Memory B cell (primary cell): ENCODE measurements at regions not wholly inside any gene's neighbourhood (a gene's known extent, or its start where the extent isn't known, plus 50 kb on each side); places are given as distances from the start of the nearest gene placed in this dataset.
A peak's percentile ranks its signal among the peaks of the same experiment; 100 is the strongest.

Experiments
- ATAC-seq: fragments of 150-1000 bp; cut with Tn5 transposase; 2 replicates; pipeline ENCODE4 v1.10.0; 2021; ENCODE audit warnings: low read depth, mild to moderate bottlenecking, moderate library complexity
- DNase-seq, 2 donors: peaks; one replicate each; pipeline ENCODE4 v3.0.0; 2022; ENCODE audit warnings: low spot score in 2 of 2
- H3K27ac Mint-ChIP-seq: one replicate; pipeline ENCODE4 v1.8.0; 2022; ENCODE audit warnings: mild to moderate bottlenecking, moderate library complexity, mixed read lengths
- H3K27me3 Mint-ChIP-seq: one replicate; pipeline ENCODE4 v1.8.0; 2022; ENCODE audit warnings: mixed read lengths
- H3K36me3 Mint-ChIP-seq: one replicate; pipeline ENCODE4 v1.8.0; 2022; ENCODE audit warnings: mild to moderate bottlenecking, mixed read lengths
- H3K4me1 Mint-ChIP-seq: one replicate; pipeline ENCODE4 v1.8.0; 2022; ENCODE audit warnings: mixed read lengths
- H3K4me3 Mint-ChIP-seq: one replicate; pipeline ENCODE4 v1.8.0; 2022; ENCODE audit warnings: mild to moderate bottlenecking, moderate library complexity, mixed read lengths
- H3K9me3 Mint-ChIP-seq: one replicate; pipeline ENCODE4 v1.8.0; 2022; ENCODE audit warnings: mixed read lengths

GRCh38 chr6:1538369-1538768, 71.3 kb upstream of the FOXC1 start:
- H3K36me3 Mint-ChIP-seq, result no peaks in the 10 kb centered on the region
- H3K27ac Mint-ChIP-seq, result no peak overlapping the region
- ATAC-seq (no peak), DNase-seq (no peak)
- peaks cover 2% of the 10 kb centered on the region for H3K9me3 Mint-ChIP-seq
- H3K27me3 Mint-ChIP-seq, result no peaks in the 10 kb centered on the region
- no peaks in the 10 kb centered on the region for H3K4me1 Mint-ChIP-seq
- no peak overlapping the region for H3K4me3 Mint-ChIP-seq

GRCh38 chr6:1538810-1539478, 70.8 kb upstream of the FOXC1 start:
- Mint-ChIP-seq H3K27ac (no peak overlapping the region), H3K9me3 (peaks cover 4% of the 10 kb centered on the region), H3K4me3 (no peak overlapping the region), H3K27me3 (peaks cover 2% of the 10 kb centered on the region), H3K4me1 (no peaks in the 10 kb centered on the region), H3K36me3 (no peaks in the 10 kb centered on the region)
- ATAC-seq (no peak), DNase-seq (no peak)

GRCh38 chr6:1540864-1541521, 68.7 kb upstream of the FOXC1 start:
- H3K27ac Mint-ChIP-seq, result no peak overlapping the region
- H3K9me3 Mint-ChIP-seq, result peaks cover 6% of the 10 kb centered on the region
- H3K27me3 Mint-ChIP-seq, result peaks cover 6% of the 10 kb centered on the region
- H3K4me1 Mint-ChIP-seq, result no peaks in the 10 kb centered on the region
- H3K36me3 Mint-ChIP-seq, result no peaks in the 10 kb centered on the region
- H3K4me3 Mint-ChIP-seq, result no peak overlapping the region
- ATAC-seq (no peak), DNase-seq (no peak)

- Mint-ChIP-seq H3K36me3 (no peaks in the 10 kb centered on the region), H3K27me3 (peaks cover 6% of the 10 kb centered on the region), H3K4me1 (no peaks in the 10 kb centered on the region), H3K27ac (no peak overlapping the region), H3K9me3 (peaks cover 6% of the 10 kb centered on the region), H3K4me3 (no peak overlapping the region)
- ATAC-seq (no peak), DNase-seq (no peak)
Measured at GRCh38 chr6:1542335-1542734, 67.4 kb upstream of the FOXC1 start.

GRCh38 chr6:1542764-1543163, 67.0 kb upstream of the FOXC1 start:
- ATAC-seq (no peak), DNase-seq (no peak)
- Mint-ChIP-seq H3K4me1 (no peaks in the 10 kb centered on the region), H3K9me3 (peaks cover 6% of the 10 kb centered on the region), H3K27me3 (peaks cover 8% of the 10 kb centered on the region), H3K36me3 (no peaks in the 10 kb centered on the region), H3K4me3 (no peak overlapping the region), H3K27ac (no peak overlapping the region)

- DNase-seq, result no peak
- Mint-ChIP-seq H3K27me3 (peaks cover 11% of the 10 kb centered on the region), H3K27ac (no peak overlapping the region), H3K36me3 (no peaks in the 10 kb centered on the region), H3K4me1 (no peaks in the 10 kb centered on the region), H3K9me3 (peaks cover 6% of the 10 kb centered on the region), H3K4me3 (no peak overlapping the region)
- ATAC-seq, result no peak
Measured at GRCh38 chr6:1544000-1544399, 65.7 kb upstream of the FOXC1 start.

GRCh38 chr6:1544603-1545002, 65.1 kb upstream of the FOXC1 start:
- Mint-ChIP-seq H3K4me3 (no peak overlapping the region), H3K4me1 (no peaks in the 10 kb centered on the region), H3K27me3 (peaks cover 12% of the 10 kb centered on the region), H3K27ac (no peak overlapping the region), H3K9me3 (peaks cover 6% of the 10 kb centered on the region), H3K36me3 (no peaks in the 10 kb centered on the region)
- DNase-seq, result no peak
- no peak for ATAC-seq

GRCh38 chr6:1545654-1546053, 64.1 kb upstream of the FOXC1 start:
- no peaks in the 10 kb centered on the region for H3K4me1 Mint-ChIP-seq
- no peak overlapping the region for H3K27ac Mint-ChIP-seq
- DNase-seq (no peak), ATAC-seq (no peak)
- H3K4me3 Mint-ChIP-seq, result no peak overlapping the region
- no peaks in the 10 kb centered on the region for H3K36me3 Mint-ChIP-seq
- H3K9me3 Mint-ChIP-seq, result peaks cover 6% of the 10 kb centered on the region
- H3K27me3 Mint-ChIP-seq, result peaks cover 12% of the 10 kb centered on the region

GRCh38 chr6:1547785-1548184, 61.9 kb upstream of the FOXC1 start:
- Mint-ChIP-seq H3K27ac (no peak overlapping the region), H3K4me1 (no peaks in the 10 kb centered on the region), H3K4me3 (no peak overlapping the region), H3K36me3 (no peaks in the 10 kb centered on the region), H3K9me3 (peaks cover 5% of the 10 kb centered on the region), H3K27me3 (peaks cover 13% of the 10 kb centered on the region)
- DNase-seq (no peak), ATAC-seq (no peak)

GRCh38 chr6:1551249-1551648, 58.5 kb upstream of the FOXC1 start:
- DNase-seq (no peak), ATAC-seq (no peak)
- Mint-ChIP-seq H3K9me3 (peaks cover 5% of the 10 kb centered on the region), H3K36me3 (no peaks in the 10 kb centered on the region), H3K27ac (no peak overlapping the region), H3K27me3 (peaks cover 15% of the 10 kb centered on the region), H3K4me1 (peaks cover 4% of the 10 kb centered on the region), H3K4me3 (no peak overlapping the region)

GRCh38 chr6:1552296-1552761, 57.4 kb upstream of the FOXC1 start:
- ATAC-seq (no peak), DNase-seq (no peak)
- Mint-ChIP-seq H3K9me3 (peaks cover 5% of the 10 kb centered on the region), H3K4me1 (peaks cover 4% of the 10 kb centered on the region), H3K27ac (no peak overlapping the region), H3K4me3 (no peak overlapping the region), H3K36me3 (no peaks in the 10 kb centered on the region), H3K27me3 (peaks cover 21% of the 10 kb centered on the region)

GRCh38 chr6:1553562-1554083, 56.1 kb upstream of the FOXC1 start:
- Mint-ChIP-seq H3K27me3 (peaks cover 16% of the 10 kb centered on the region), H3K27ac (no peak overlapping the region), H3K4me1 (peaks cover 4% of the 10 kb centered on the region), H3K9me3 (peaks cover 5% of the 10 kb centered on the region), H3K36me3 (no peaks in the 10 kb centered on the region), H3K4me3 (no peak overlapping the region)
- ATAC-seq (no peak), DNase-seq (no peak)

- DNase-seq, result no peak
- Mint-ChIP-seq H3K27me3 (peaks cover 16% of the 10 kb centered on the region), H3K36me3 (no peaks in the 10 kb centered on the region), H3K27ac (peak overlapping the region; percentile 29), H3K4me3 (peak overlapping the region; percentile 83), H3K9me3 (peaks cover 5% of the 10 kb centered on the region), H3K4me1 (peaks cover 4% of the 10 kb centered on the region)
- peak; percentile 27 for ATAC-seq
Measured at GRCh38 chr6:1554141-1554475, 55.6 kb upstream of the FOXC1 start.

- peaks cover 15% of the 10 kb centered on the region for H3K27me3 Mint-ChIP-seq
- ATAC-seq (peak; percentile 70), DNase-seq (peak; percentile 14 to 32)
- H3K36me3 Mint-ChIP-seq, result no peaks in the 10 kb centered on the region
- peak overlapping the region; percentile 29 for H3K27ac Mint-ChIP-seq
- H3K9me3 Mint-ChIP-seq, result peaks cover 5% of the 10 kb centered on the region
- H3K4me3 Mint-ChIP-seq, result peak overlapping the region; percentile 83
- peaks cover 4% of the 10 kb centered on the region for H3K4me1 Mint-ChIP-seq
Measured at GRCh38 chr6:1554476-1555310, 55.0 kb upstream of the FOXC1 start.
